ENCODE measurements at regions not wholly inside any gene's neighbourhood (a gene's known extent, or its start where the extent isn't known, plus 50 kb on each side); places are given as distances from the start of the nearest gene placed in this dataset.

GRCh38 chr10:46236941-46237681 is 49.7 kb upstream of the ANTXRL start:
- no peak overlapping the region for H3K9ac ChIP-seq (ENCODE audit: low read length in 2 of 2)
- H3K9me3 ChIP-seq (ENCODE audit: control insufficient read depth in 2 of 2, low read length in 2 of 2), result peaks cover 0 to 7% of the 10 kb centered on the region in 2 donors
- H3K4me3 ChIP-seq (ENCODE audit: low read length in 2 of 2), result no peak overlapping the region
- peaks cover 0 to 17% of the 10 kb centered on the region in 2 donors for H3K27me3 ChIP-seq (ENCODE audit: control insufficient read depth in 1 of 2, insufficient read depth in 2 of 2, low read length in 2 of 2)
- no peaks in the 10 kb centered on the region for H3K36me3 ChIP-seq (ENCODE audit: control insufficient read depth in 2 of 2, insufficient read depth in 2 of 2, low read length in 2 of 2)
- H3K4me1 ChIP-seq (ENCODE audit: control insufficient read depth, insufficient read depth, low read length), result no peaks in the 10 kb centered on the region
- no peak overlapping the region for H3K27ac ChIP-seq (ENCODE audit: low read length)
